ENCODE measurements at regions not wholly inside any gene's neighbourhood (a gene's known extent, or its start where the extent isn't known, plus 50 kb on each side); places are given as distances from the start of the nearest gene placed in this dataset.
"Not testable (repeated sequence)": the region's sequence is repeated elsewhere in the genome, so short reads cannot be mapped to it uniquely, and the experiment has no call there.

GRCh38 chr2:111310395-111310794 lies 189.7 kb downstream of the BCL2L11 start:
- 95% methylated on average over 4 of the region's 8 CpGs; no CpG with 5 or more reads in 1 of the 2 experiments for WGBS, 2 experiments (ENCODE audit: insufficient coverage in 1 of 2, insufficient read length in 1 of 2)
- H3K36me3 Mint-ChIP-seq (ENCODE audit: low read depth); H3K27ac Mint-ChIP-seq; H3K4me3 ChIP-seq (ENCODE audit: low read length); H3K27me3 Mint-ChIP-seq (ENCODE audit: insufficient read depth); H3K36me3 ChIP-seq (ENCODE audit: control insufficient read depth, insufficient read depth, low read length); H3K9ac ChIP-seq (ENCODE audit: extremely low read depth, low read length, poor library complexity, severe bottlenecking); H3K27ac ChIP-seq (ENCODE audit: low read depth, low read length); H3K4me1 ChIP-seq (ENCODE audit: control insufficient read depth, insufficient read depth, low read length); H3K27me3 ChIP-seq (ENCODE audit: control insufficient read depth, insufficient read depth, low read length, poor library complexity, severe bottlenecking); H3K9me3 ChIP-seq (ENCODE audit: control insufficient read depth, low read length); H3K4me3 Mint-ChIP-seq; DNase-seq; H3K4me1 Mint-ChIP-seq; H3K9me3 Mint-ChIP-seq: not testable (repeated sequence)

DNA sequence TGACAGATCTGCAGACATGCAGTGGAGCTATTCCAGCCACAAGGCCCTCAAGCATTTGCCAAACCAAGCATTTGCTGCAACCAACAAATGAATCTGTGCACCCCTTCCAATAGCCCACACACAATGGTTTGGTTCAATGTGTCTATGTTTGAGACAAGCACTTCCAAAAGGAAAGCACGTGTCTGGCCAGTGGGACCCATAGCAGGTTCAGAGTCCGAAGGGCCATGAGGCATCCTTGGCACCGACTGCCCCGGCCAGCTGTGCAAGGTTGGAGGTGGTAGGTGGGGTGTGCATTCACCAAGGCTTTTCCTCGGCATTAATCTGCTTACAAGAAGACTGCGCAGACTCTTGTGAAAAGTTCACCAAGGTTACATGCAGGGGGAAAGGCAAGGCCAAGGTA lies 190.9 kb downstream of the BCL2L11 start:
- H3K9me3 ChIP-seq (ENCODE audit: control insufficient read depth, low read length); H3K27me3 ChIP-seq (ENCODE audit: control insufficient read depth, insufficient read depth, low read length, poor library complexity, severe bottlenecking); H3K9ac ChIP-seq (ENCODE audit: extremely low read depth, low read length, poor library complexity, severe bottlenecking); H3K4me1 Mint-ChIP-seq; DNase-seq; H3K36me3 ChIP-seq (ENCODE audit: control insufficient read depth, insufficient read depth, low read length); H3K27ac Mint-ChIP-seq; H3K4me3 ChIP-seq (ENCODE audit: low read length); H3K27ac ChIP-seq (ENCODE audit: low read depth, low read length); H3K4me3 Mint-ChIP-seq; H3K4me1 ChIP-seq (ENCODE audit: control insufficient read depth, insufficient read depth, low read length); H3K36me3 Mint-ChIP-seq (ENCODE audit: low read depth); H3K27me3 Mint-ChIP-seq (ENCODE audit: insufficient read depth); H3K9me3 Mint-ChIP-seq: not testable (repeated sequence)
- no CpG with 5 or more reads among the region's 6 CpGs for WGBS, 2 experiments (ENCODE audit: insufficient coverage in 1 of 2, insufficient read length in 1 of 2)

DNA sequence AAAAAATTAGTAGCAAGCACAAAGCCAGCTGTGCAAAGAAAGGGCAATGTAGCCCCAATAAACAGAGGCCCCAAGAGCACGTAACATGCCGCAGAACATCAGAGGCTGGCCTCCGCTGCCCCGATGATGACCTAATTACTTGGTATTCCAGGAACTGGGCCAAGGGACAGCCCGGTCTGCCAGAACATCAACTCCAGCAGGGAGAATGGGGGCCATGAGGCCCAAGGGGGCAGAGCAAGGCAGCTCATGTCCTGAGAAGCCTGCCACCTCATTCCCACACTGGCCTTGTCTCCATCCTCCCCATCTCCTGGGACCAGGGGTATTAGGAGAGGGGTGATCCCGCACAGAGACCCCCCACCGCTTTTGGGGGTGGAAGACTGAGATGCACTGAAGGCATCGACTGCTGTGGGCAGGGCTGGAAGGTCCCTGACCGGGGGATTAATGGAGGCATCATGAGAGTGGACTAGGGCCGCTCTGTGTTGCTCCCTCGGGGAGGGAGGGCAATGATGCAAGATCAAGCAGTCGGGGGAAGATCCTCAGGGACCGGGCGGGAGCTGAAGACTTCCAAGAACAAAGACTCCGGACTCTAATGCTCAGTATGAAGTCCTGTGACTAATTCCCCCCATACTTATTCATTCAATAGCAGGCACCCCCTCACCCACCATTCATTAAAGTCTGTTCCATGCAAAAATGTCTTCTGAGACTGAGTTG lies 192.3 kb downstream of the BCL2L11 start:
- H3K27ac ChIP-seq (ENCODE audit: low read depth, low read length); H3K4me3 Mint-ChIP-seq; H3K9ac ChIP-seq (ENCODE audit: extremely low read depth, low read length, poor library complexity, severe bottlenecking); H3K27me3 Mint-ChIP-seq (ENCODE audit: insufficient read depth); H3K4me3 ChIP-seq (ENCODE audit: low read length); H3K36me3 ChIP-seq (ENCODE audit: control insufficient read depth, insufficient read depth, low read length); H3K4me1 Mint-ChIP-seq; H3K9me3 Mint-ChIP-seq; H3K27me3 ChIP-seq (ENCODE audit: control insufficient read depth, insufficient read depth, low read length, poor library complexity, severe bottlenecking); H3K9me3 ChIP-seq (ENCODE audit: control insufficient read depth, low read length); H3K4me1 ChIP-seq (ENCODE audit: control insufficient read depth, insufficient read depth, low read length); H3K27ac Mint-ChIP-seq; H3K36me3 Mint-ChIP-seq (ENCODE audit: low read depth): not testable (repeated sequence)
- DNase-seq, result peak; percentile 10
- WGBS, 2 experiments (ENCODE audit: insufficient coverage in 1 of 2, insufficient read length in 1 of 2), result 72% methylated on average over 4 of the region's 15 CpGs; no CpG with 5 or more reads in 1 of the 2 experiments

DNA sequence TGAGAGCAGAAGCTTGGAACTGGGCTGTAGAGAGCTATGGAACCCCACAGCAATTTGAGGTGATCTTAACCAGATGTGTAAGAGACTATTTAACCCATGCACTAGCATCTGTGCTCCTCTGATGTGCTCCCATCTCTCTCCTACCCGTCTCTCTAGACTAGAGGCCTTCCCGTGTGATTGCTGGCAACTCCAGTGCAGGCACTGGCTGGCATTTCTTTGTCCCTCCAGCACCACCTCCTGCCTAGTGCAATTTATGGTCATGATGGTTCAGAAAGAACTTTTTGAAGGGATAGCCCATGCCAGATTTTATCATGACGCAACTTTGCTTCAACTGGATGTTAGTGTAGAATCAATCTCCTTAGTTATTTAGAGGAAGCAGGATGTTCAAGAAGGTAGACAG lies 193.0 kb downstream of the BCL2L11 start:
- not testable (repeated sequence) for H3K27me3 ChIP-seq (ENCODE audit: control insufficient read depth, insufficient read depth, low read length, poor library complexity, severe bottlenecking); H3K36me3 ChIP-seq (ENCODE audit: control insufficient read depth, insufficient read depth, low read length); H3K4me1 Mint-ChIP-seq; H3K36me3 Mint-ChIP-seq (ENCODE audit: low read depth); H3K9ac ChIP-seq (ENCODE audit: extremely low read depth, low read length, poor library complexity, severe bottlenecking); H3K27ac Mint-ChIP-seq; H3K27ac ChIP-seq (ENCODE audit: low read depth, low read length); H3K4me3 ChIP-seq (ENCODE audit: low read length); H3K9me3 Mint-ChIP-seq; H3K4me1 ChIP-seq (ENCODE audit: control insufficient read depth, insufficient read depth, low read length); H3K4me3 Mint-ChIP-seq; H3K27me3 Mint-ChIP-seq (ENCODE audit: insufficient read depth); H3K9me3 ChIP-seq (ENCODE audit: control insufficient read depth, low read length)
- peak; percentile 17 for DNase-seq
- whole genome bisulfite sequencing, 2 experiments (ENCODE audit: insufficient coverage in 1 of 2, insufficient read length in 1 of 2), result 80 to 92% methylated on average over 1 to 2 of the region's 3 CpGs

DNA sequence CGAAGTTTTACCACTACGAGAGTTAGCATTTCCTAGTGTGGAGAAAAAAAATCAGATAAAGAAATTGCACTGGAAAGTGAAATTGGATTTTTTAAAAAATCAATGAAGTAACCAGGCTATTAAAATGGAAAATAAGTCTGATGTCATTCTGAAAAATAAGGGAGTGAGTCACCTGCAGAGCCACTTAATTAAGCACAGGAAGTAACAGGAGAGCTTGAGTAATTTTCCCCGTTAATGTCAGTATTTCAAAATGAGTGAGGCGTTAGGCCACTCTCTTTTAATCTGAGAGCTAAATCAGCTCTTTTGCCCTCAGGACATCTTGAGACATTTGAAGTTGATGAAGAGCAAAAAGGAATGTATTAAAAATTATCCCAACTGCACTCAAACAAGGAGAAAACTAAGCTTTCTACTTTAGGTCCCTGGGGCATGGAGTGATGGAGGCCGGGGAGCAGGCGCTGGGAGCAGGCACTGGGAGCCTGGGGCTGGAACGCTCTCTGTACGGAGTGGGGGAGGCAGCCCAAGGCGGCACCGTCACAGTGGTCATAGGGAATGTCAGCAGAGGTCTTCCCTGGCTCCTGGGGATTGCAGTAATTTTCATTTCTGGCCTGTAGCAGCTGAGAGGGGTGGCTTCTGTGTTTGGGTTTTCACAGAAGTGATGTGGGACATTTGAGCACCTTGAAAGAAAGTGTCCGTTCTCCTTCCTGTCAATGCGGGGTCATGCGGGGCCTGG lies 194.6 kb downstream of the BCL2L11 start:
- H3K4me3 ChIP-seq (ENCODE audit: low read length); H3K36me3 Mint-ChIP-seq (ENCODE audit: low read depth); H3K4me1 ChIP-seq (ENCODE audit: control insufficient read depth, insufficient read depth, low read length); H3K4me1 Mint-ChIP-seq; H3K36me3 ChIP-seq (ENCODE audit: control insufficient read depth, insufficient read depth, low read length); H3K9me3 ChIP-seq (ENCODE audit: control insufficient read depth, low read length); H3K27ac ChIP-seq (ENCODE audit: low read depth, low read length); H3K27me3 ChIP-seq (ENCODE audit: control insufficient read depth, insufficient read depth, low read length, poor library complexity, severe bottlenecking); H3K4me3 Mint-ChIP-seq; H3K27me3 Mint-ChIP-seq (ENCODE audit: insufficient read depth); H3K9ac ChIP-seq (ENCODE audit: extremely low read depth, low read length, poor library complexity, severe bottlenecking); H3K27ac Mint-ChIP-seq; H3K9me3 Mint-ChIP-seq: not testable (repeated sequence)
- DNase-seq, result peak; percentile 42
- WGBS, 2 experiments (ENCODE audit: insufficient coverage in 1 of 2, insufficient read length in 1 of 2), result 87 to 90% methylated on average over 2 to 10 of the region's 13 CpGs

DNA sequence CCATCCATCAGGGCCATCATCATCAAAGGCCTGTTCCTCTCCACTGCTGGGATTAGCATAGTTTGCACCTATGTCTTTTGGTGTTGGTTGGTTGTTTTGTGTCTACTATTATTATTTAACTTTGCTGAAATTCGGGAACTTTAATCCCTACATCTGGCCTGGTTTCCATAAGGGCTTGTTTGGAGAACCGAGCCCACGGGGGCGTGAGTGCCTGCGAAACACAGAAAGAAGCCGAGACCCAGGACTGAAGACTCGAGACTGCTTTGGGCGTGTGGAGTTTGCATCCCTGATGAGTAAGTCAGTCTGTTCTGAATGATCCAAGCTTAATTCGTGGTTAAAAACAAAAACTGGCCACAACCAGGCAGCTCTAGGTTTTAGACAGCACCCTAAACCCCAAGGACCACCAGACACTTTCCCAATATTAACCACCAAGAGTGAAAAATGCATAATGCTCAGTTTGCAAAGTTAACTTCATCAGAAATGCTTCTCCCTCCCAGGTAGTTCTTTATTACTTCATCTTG lies 195.6 kb downstream of the BCL2L11 start:
- 98% methylated on average over 5 of the region's 9 CpGs; no CpG with 5 or more reads in 1 of the 2 experiments for WGBS, 2 experiments (ENCODE audit: insufficient coverage in 1 of 2, insufficient read length in 1 of 2)
- H3K9me3 ChIP-seq (ENCODE audit: control insufficient read depth, low read length); H3K36me3 Mint-ChIP-seq (ENCODE audit: low read depth); H3K4me1 ChIP-seq (ENCODE audit: control insufficient read depth, insufficient read depth, low read length); H3K4me1 Mint-ChIP-seq; H3K27ac Mint-ChIP-seq; H3K27me3 ChIP-seq (ENCODE audit: control insufficient read depth, insufficient read depth, low read length, poor library complexity, severe bottlenecking); H3K36me3 ChIP-seq (ENCODE audit: control insufficient read depth, insufficient read depth, low read length); H3K27ac ChIP-seq (ENCODE audit: low read depth, low read length); H3K9me3 Mint-ChIP-seq; H3K4me3 ChIP-seq (ENCODE audit: low read length); H3K9ac ChIP-seq (ENCODE audit: extremely low read depth, low read length, poor library complexity, severe bottlenecking); H3K27me3 Mint-ChIP-seq (ENCODE audit: insufficient read depth); H3K4me3 Mint-ChIP-seq; DNase-seq: not testable (repeated sequence)
